B cell (primary cell): ENCODE measurements at regions not wholly inside any gene's neighbourhood (a gene's known extent, or its start where the extent isn't known, plus 50 kb on each side); places are given as distances from the start of the nearest gene placed in this dataset.

Experiments used
- ATAC-seq: fragments of 200-7000 bp; cut with Tn5 transposase; one replicate; pipeline ENCODE4 v1.10.0; 2021; ENCODE audit warnings: low read depth, mild to moderate bottlenecking, moderate number of reproducible peaks, moderate library complexity
- CTCF ChIA-PET: fragments of 350-600 bp; sonication (Branson Sonifier 250); formaldehyde crosslinking; loops from one replicate; lab custom pipeline; 2021; ENCODE audit warnings: antibody characterized with exemption, inconsistent platforms; lab: Charles Lee
- POLR2A ChIA-PET: fragments of 350-600 bp; sonication (Branson Sonifier 250); formaldehyde crosslinking; loops from one replicate; lab custom pipeline; 2021; ENCODE audit warnings: antibody characterized with exemption; lab: Charles Lee
- DNase-seq: peaks from one replicate; pipeline ENCODE4 v3.0.0; 2013
- H2AFZ ChIP-seq: 2 replicates; pipeline ENCODE4 v1.6.1; 2012; ENCODE audit warnings: mild to moderate bottlenecking, low read depth, low read length; ENCODE audit not compliant: insufficient read depth, poor library complexity, severe bottlenecking
- H3K27ac ChIP-seq, 2 donors: 1 replicate in 1 of 2; 2 replicates in 1 of 2; pipeline ENCODE4 v1.5.1; 2012 to 2013; ENCODE audit warnings: low read length in 2 of 2, mild to moderate bottlenecking in 2 of 2, moderate library complexity in 1 of 2
- H3K27me3 ChIP-seq, 4 experiments: fragments of 200-600 bp in 1 of 4; sonication (generic) in 1 of 4; replicated peaks in 1 of 4; 1 replicate in 2 of 4; 2 replicates in 2 of 4; pipeline versions ENCODE4 v1.6.1 to v1.7.0; 2013 to 2016; ENCODE audit warnings: low read length in 3 of 4, mild to moderate bottlenecking in 2 of 4, mixed read lengths in 1 of 4, moderate library complexity in 1 of 4; ENCODE audit not compliant: insufficient read depth in 4 of 4, control insufficient read depth in 3 of 4; ENCODE audit errors: control extremely low read depth in 1 of 4
- H3K36me3 ChIP-seq, 2 experiments: replicated peaks in 1 of 2; 1 replicate in 1 of 2; 2 replicates in 1 of 2; pipeline versions ENCODE4 v1.6.1 to v1.7.1; 2013; ENCODE audit warnings: low read length in 1 of 2; ENCODE audit not compliant: insufficient read depth in 2 of 2, control insufficient read depth in 1 of 2; ENCODE audit errors: control extremely low read depth in 1 of 2, extremely low read depth in 1 of 2
- H3K4me1 ChIP-seq, 2 donors: fragments of 200-600 bp in 1 of 2; sonication (generic) in 1 of 2; 1 replicate in 1 of 2; 2 replicates in 1 of 2; pipeline versions ENCODE4 v1.5.1 to v1.6.1; 2013 to 2017; ENCODE audit warnings: low read length in 2 of 2; ENCODE audit not compliant: control insufficient read depth in 2 of 2, insufficient read depth in 2 of 2
- H3K4me2 ChIP-seq: replicated peaks from 2 replicates; pipeline ENCODE3; 2012; ENCODE audit warnings: mild to moderate bottlenecking, low read depth, low read length; ENCODE audit not compliant: poor library complexity, severe bottlenecking
- H3K4me3 ChIP-seq, 5 experiments: fragments of 200-600 bp in 1 of 5; sonication (generic) in 1 of 5; 1 replicate in 3 of 5; 2 replicates in 2 of 5; pipeline versions ENCODE4 v1.5.1 to v1.7.0; 2011 to 2016; ENCODE audit warnings: low read length in 4 of 5, mild to moderate bottlenecking in 4 of 5, low read depth in 2 of 5, control low read depth in 1 of 5, moderate library complexity in 1 of 5; ENCODE audit not compliant: insufficient read depth in 1 of 5; ENCODE audit errors: control extremely low read depth in 1 of 5, extremely low read depth in 1 of 5
- H3K79me2 ChIP-seq: fragments of 200-600 bp; sonication (generic); one replicate; pipeline ENCODE4 v1.6.0; 2016; ENCODE audit warnings: low read length; ENCODE audit not compliant: control insufficient read depth, insufficient read depth
- H3K9ac ChIP-seq: fragments of 200-600 bp; sonication (generic); 2 replicates; pipeline ENCODE4 v1.6.1; 2017; ENCODE audit warnings: mild to moderate bottlenecking, low read length, moderate library complexity
- H3K9me3 ChIP-seq, 3 donors: one replicate each; pipeline versions ENCODE4 v1.6.1 to v1.7.1; 2013; ENCODE audit warnings: low read length in 2 of 3; ENCODE audit not compliant: control insufficient read depth in 2 of 3, insufficient read depth in 1 of 3; ENCODE audit errors: control extremely low read depth in 1 of 3
- H4K20me1 ChIP-seq: 2 replicates; pipeline ENCODE4 v1.6.0; 2012; ENCODE audit warnings: mild to moderate bottlenecking, low read length; ENCODE audit not compliant: insufficient read depth, control insufficient read depth, poor library complexity, severe bottlenecking
- H3K27ac Mint-ChIP-seq: one replicate; pipeline ENCODE4 v1.8.0; 2021; ENCODE audit warnings: mixed read lengths
- H3K27me3 Mint-ChIP-seq: one replicate; pipeline ENCODE4 v1.8.0; 2021; ENCODE audit warnings: mixed read lengths
- H3K4me1 Mint-ChIP-seq: one replicate; pipeline ENCODE4 v1.8.0; 2021; ENCODE audit warnings: mixed read lengths
- H3K4me3 Mint-ChIP-seq: one replicate; pipeline ENCODE4 v1.8.0; 2021; ENCODE audit warnings: mixed read lengths
- H3K9me3 Mint-ChIP-seq: one replicate; pipeline ENCODE4 v1.8.0; 2022; ENCODE audit warnings: mixed read lengths; ENCODE audit not compliant: insufficient read depth
- EZH2 ChIP-seq: IDR thresholded peaks from 2 replicates; pipeline ENCODE4 v1.6.1; 2012; ENCODE audit warnings: borderline replicate concordance, low read depth, mild to moderate bottlenecking, moderate library complexity, low read length; ENCODE audit not compliant: insufficient read depth, poor library complexity, severe bottlenecking
- WGBS: methylation state at CpG from one replicate; pipeline ENCODE4 v1.1.5; 2013; ENCODE audit warnings: missing lambda C conversion rate; ENCODE audit not compliant: insufficient coverage; 5-methylcytosine and 5-hydroxymethylcytosine counted together
- intact Hi-C: fragments of 100-400 bp; cut with micrococcal nuclease; formaldehyde crosslinking; loops from one replicate; pipeline ENCODE4 v1.10.0; 2022
- TF ChIP-seq, protein P1 (sequence below): fragments of 200-600 bp; IDR thresholded peaks from one replicate; pipeline ENCODE4 v1.8.0; 2022; ENCODE audit warnings: antibody characterized with exemption, mild to moderate bottlenecking

GRCh38 chr5:179497636-179498340 is 52.6 kb upstream of the RUFY1 start:
- POLR2A ChIA-PET, result no interaction called here
- Histone ChIP-seq H3K4me3 (no peak overlapping the region), H3K4me2 (no peak overlapping the region), H3K27me3 (peaks cover 0 to 5% (median 0%) of the 10 kb centered on the region in 4 experiments), H3K36me3 (no peaks in the 10 kb centered on the region), H3K79me2 (no peaks in the 10 kb centered on the region), H3K4me1 (no peaks in the 10 kb centered on the region), H3K27ac (no peak overlapping the region), H2AFZ (no peak overlapping the region), H4K20me1 (no peaks in the 10 kb centered on the region), H3K9ac (no peak overlapping the region), H3K9me3 (peaks cover 0 to 12% (median 0%) of the 10 kb centered on the region in 3 donors)
- TF ChIP-seq, protein P1, sequence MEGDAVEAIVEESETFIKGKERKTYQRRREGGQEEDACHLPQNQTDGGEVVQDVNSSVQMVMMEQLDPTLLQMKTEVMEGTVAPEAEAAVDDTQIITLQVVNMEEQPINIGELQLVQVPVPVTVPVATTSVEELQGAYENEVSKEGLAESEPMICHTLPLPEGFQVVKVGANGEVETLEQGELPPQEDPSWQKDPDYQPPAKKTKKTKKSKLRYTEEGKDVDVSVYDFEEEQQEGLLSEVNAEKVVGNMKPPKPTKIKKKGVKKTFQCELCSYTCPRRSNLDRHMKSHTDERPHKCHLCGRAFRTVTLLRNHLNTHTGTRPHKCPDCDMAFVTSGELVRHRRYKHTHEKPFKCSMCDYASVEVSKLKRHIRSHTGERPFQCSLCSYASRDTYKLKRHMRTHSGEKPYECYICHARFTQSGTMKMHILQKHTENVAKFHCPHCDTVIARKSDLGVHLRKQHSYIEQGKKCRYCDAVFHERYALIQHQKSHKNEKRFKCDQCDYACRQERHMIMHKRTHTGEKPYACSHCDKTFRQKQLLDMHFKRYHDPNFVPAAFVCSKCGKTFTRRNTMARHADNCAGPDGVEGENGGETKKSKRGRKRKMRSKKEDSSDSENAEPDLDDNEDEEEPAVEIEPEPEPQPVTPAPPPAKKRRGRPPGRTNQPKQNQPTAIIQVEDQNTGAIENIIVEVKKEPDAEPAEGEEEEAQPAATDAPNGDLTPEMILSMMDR, result no peak
- TF ChIP-seq EZH2, result no peak
- Mint-ChIP-seq H3K4me1 (peaks cover 7% of the 10 kb centered on the region), H3K4me3 (no peak overlapping the region), H3K9me3 (no peaks in the 10 kb centered on the region), H3K27ac (no peak overlapping the region), H3K27me3 (peaks cover 6% of the 10 kb centered on the region)
- intact Hi-C loops, result no loop called here
- CTCF ChIA-PET, result interaction anchor here (0.7 to 1.2 kb wide), 2 partner anchors 181 to 337 kb away, joined by 3 to 5 read pairs; no protein-coding TSS in a partner anchor
- DNase-seq (no peak), ATAC-seq (no peak)
- WGBS, result 89% methylated on average over 15 of the region's 19 CpGs

GRCh38 chr5:179495906-179496455 is 54.4 kb upstream of the RUFY1 start:
- CTCF ChIA-PET, result no interaction called here
- intact Hi-C loops, result no loop called here
- WGBS, result 69% methylated on average over 11 of the region's 11 CpGs

More at GRCh38 chr5:179495906-179496455, 54.4 kb upstream of the RUFY1 start:
- H2AFZ ChIP-seq, result no peak overlapping the region
- H3K4me3 ChIP-seq, result no peak overlapping the region
- Mint-ChIP-seq H3K4me3 (no peak overlapping the region), H3K27me3 (peaks cover 6% of the 10 kb centered on the region), H3K9me3 (no peaks in the 10 kb centered on the region), H3K27ac (no peak overlapping the region), H3K4me1 (peaks cover 7% of the 10 kb centered on the region)
- H3K79me2 ChIP-seq, result no peaks in the 10 kb centered on the region
- no peak for DNase-seq
- ATAC-seq, result no peak
- H4K20me1 ChIP-seq, result no peaks in the 10 kb centered on the region
- peaks cover 0 to 8% (median 0%) of the 10 kb centered on the region in 3 donors for H3K9me3 ChIP-seq
- TF ChIP-seq, protein P1, result no peak
- TF ChIP-seq EZH2, result no peak
- POLR2A ChIA-PET, result no interaction called here
- H3K4me1 ChIP-seq, result no peaks in the 10 kb centered on the region
- H3K4me2 ChIP-seq, result no peak overlapping the region
- H3K27me3 ChIP-seq, result peaks cover 0 to 5% (median 0%) of the 10 kb centered on the region in 4 experiments
- H3K9ac ChIP-seq, result no peak overlapping the region
- H3K27ac ChIP-seq, result no peak overlapping the region
- no peaks in the 10 kb centered on the region for H3K36me3 ChIP-seq
